BJ (cell line): ENCODE measurements at regions not wholly inside any gene's neighbourhood (a gene's known extent, or its start where the extent isn't known, plus 50 kb on each side); places are given as distances from the start of the nearest gene placed in this dataset.

Experiments used
- CTCF ChIA-PET: fragments of 350-600 bp; formaldehyde crosslinking; extraction: SDS; loops from one replicate; lab custom pipeline; 2021; ENCODE audit warnings: antibody characterized with exemption, inconsistent platforms; lab: Yijun Ruan, JAX
- POLR2A ChIA-PET: fragments of 300-600 bp; sonication (Branson Sonifier 250); formaldehyde crosslinking; extraction: SDS; loops from one replicate; lab custom pipeline; 2021; ENCODE audit warnings: antibody characterized with exemption; lab: Charles Lee
- DNase-seq: peaks from one replicate; pipeline ENCODE4 v3.0.0-alpha.2; 2011; ENCODE audit warnings: low read depth
- H3K27me3 ChIP-seq: 2 replicates; pipeline ENCODE4 v1.6.0; 2011; ENCODE audit warnings: low read length; ENCODE audit not compliant: control insufficient read depth, insufficient read depth
- H3K36me3 ChIP-seq: 2 replicates; pipeline ENCODE4 v1.5.1; 2011; ENCODE audit warnings: low read length; ENCODE audit not compliant: control insufficient read depth, insufficient read depth
- H3K4me3 ChIP-seq: 2 replicates; pipeline ENCODE4 v1.5.1; 2011; ENCODE audit warnings: low read depth, mild to moderate bottlenecking, control low read depth, low read length
- CTCF ChIP-seq: IDR thresholded peaks from 2 replicates; pipeline ENCODE4 v1.5.1; 2011; ENCODE audit warnings: low read depth, mild to moderate bottlenecking, control low read depth, inconsistent platforms, low read length, moderate library complexity; ENCODE audit not compliant: insufficient read depth

DNA sequence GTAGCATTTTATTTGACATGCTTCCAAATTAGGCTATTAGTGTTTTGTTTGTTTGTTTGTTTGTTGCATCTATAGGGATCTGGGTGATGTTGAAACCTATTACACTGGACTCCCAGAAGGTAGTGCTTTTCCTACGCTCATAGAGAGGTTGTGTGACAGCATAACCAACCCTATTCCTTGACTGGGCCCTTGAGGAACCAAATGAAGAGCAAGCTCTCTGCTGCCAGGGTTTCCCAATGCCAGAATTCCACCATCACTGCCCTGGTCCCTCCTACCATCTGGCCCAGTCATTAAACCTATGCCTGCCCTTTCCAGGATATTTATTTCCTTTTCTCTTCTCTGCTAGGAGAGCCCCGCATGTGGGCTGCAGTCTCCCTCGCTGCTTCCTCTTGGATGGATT is 210.6 kb downstream of the IRS2 start:
- DNase-seq = no peak
- TF ChIP-seq CTCF = no peak
- POLR2A ChIA-PET = no interaction called here
- no peaks in the 10 kb centered on the region for H3K36me3 ChIP-seq
- H3K4me3 ChIP-seq = no peak overlapping the region
- CTCF ChIA-PET = interaction anchor here (0.6 kb wide), 1 partner anchor 104 kb away, joined by 3 read pairs; no protein-coding TSS in a partner anchor
- no peaks in the 10 kb centered on the region for H3K27me3 ChIP-seq

- Histone ChIP-seq H3K27me3 (no peaks in the 10 kb centered on the region), H3K4me3 (no peak overlapping the region), H3K36me3 (no peaks in the 10 kb centered on the region)
- ChIA-PET CTCF (interaction anchor here (1.1 kb wide), 1 partner anchor 10 kb away, joined by 3 read pairs; no protein-coding TSS in a partner anchor), POLR2A (no interaction called here)
- no peak for DNase-seq
- no peak for TF ChIP-seq CTCF
Measured at GRCh38 chr13:109572389-109572788, 214.0 kb downstream of the IRS2 start.

GRCh38 chr13:109569958-109570711 is 216.2 kb downstream of the IRS2 start:
- no peak for TF ChIP-seq CTCF
- DNase-seq = no peak
- POLR2A ChIA-PET = no interaction called here
- no peaks in the 10 kb centered on the region for H3K27me3 ChIP-seq
- H3K4me3 ChIP-seq = no peak overlapping the region
- no peaks in the 10 kb centered on the region for H3K36me3 ChIP-seq
- CTCF ChIA-PET = interaction anchor here (0.7 to 1.5 kb wide), 2 partner anchors 9 to 17 kb away, joined by 3 to 4 read pairs; no protein-coding TSS in a partner anchor

DNA sequence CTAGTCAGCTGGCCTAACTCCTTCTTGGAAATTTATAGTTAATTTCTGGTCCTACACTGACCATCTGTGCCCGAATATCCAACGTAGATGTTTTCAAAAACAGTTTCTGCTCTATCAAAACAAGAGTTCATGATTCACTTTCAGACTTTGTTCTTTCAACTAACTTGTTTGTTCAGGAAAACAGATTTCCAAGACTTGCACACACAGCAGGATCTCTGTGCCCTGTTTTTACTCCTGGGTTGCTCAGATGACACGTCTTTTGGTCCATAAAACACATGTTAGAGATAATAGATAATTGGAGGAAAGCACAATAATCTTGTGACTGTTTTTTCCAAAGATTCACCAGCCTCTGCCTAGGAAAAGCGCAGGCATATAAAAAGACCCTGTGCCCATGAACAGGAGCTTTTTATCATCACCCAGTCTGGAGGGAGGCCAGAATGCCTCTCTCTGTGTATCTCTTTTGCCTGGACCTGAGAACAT is 218.0 kb downstream of the IRS2 start:
- no peaks in the 10 kb centered on the region for H3K27me3 ChIP-seq
- ChIA-PET POLR2A (no interaction called here), CTCF (no interaction called here)
- no peak for DNase-seq
- no peak for TF ChIP-seq CTCF
- H3K4me3 ChIP-seq = no peak overlapping the region
- H3K36me3 ChIP-seq = no peaks in the 10 kb centered on the region

DNA sequence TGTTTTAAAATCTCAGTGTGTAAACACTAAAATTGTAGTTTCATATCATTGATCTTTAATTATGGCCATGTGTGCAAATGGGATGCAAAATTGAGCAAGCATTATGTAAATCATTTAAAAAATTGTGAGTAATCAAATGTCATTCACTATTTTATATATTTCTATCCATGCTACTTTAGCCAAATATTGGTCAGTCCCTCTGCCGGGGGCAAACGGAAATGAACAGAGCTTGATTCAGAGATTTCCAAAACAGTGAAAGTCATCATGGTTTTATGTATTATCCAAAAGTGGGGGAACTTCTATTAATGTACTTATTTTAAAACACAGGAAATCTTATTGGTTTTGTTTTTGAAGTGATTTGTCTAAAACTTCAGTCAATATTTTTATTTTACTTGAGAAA is 219.1 kb downstream of the IRS2 start:
- Histone ChIP-seq H3K36me3 (no peaks in the 10 kb centered on the region), H3K4me3 (no peak overlapping the region), H3K27me3 (no peaks in the 10 kb centered on the region)
- DNase-seq = no peak
- ChIA-PET CTCF (interaction anchor here (0.9 kb wide), 1 partner anchor 24 kb away, joined by 3 read pairs; no protein-coding TSS in a partner anchor), POLR2A (no interaction called here)
- 0 out of 2 replicates have a peak, but pooled peaks have one; percentile 22 for TF ChIP-seq CTCF
